ENCODE measurements at regions not wholly inside any gene's neighbourhood (a gene's known extent, or its start where the extent isn't known, plus 50 kb on each side); places are given as distances from the start of the nearest gene placed in this dataset.
"Not testable (repeated sequence)": the region's sequence is repeated elsewhere in the genome, so short reads cannot be mapped to it uniquely, and the experiment has no call there.

GRCh38 chr5:17089001-17089400 lies 128.4 kb upstream of the BASP1 start:
- DNase-seq = no peak

- DNase-seq = no peak
These were observed 127.7 kb upstream of the BASP1 start for GRCh38 chr5:17089690-17090089.

GRCh38 chr5:17090839-17091238 lies 126.6 kb upstream of the BASP1 start:
- no peak for DNase-seq

GRCh38 chr5:17094830-17095229 lies 122.6 kb upstream of the BASP1 start:
- no peak for DNase-seq

- no peak for DNase-seq
These were observed 120.3 kb upstream of the BASP1 start for GRCh38 chr5:17096952-17097695.

- no peak for DNase-seq
These were observed 117.5 kb upstream of the BASP1 start for GRCh38 chr5:17099946-17100345.

- no peak for DNase-seq
These were observed 114.0 kb upstream of the BASP1 start for GRCh38 chr5:17103461-17103860.

GRCh38 chr5:17105744-17106418 lies 111.5 kb upstream of the BASP1 start:
- no peak for DNase-seq

- DNase-seq = no peak
These were observed 110.9 kb upstream of the BASP1 start for GRCh38 chr5:17106521-17106920.

GRCh38 chr5:17112091-17112716 lies 105.2 kb upstream of the BASP1 start:
- not testable (repeated sequence) for DNase-seq

GRCh38 chr5:17113174-17113958 lies 104.1 kb upstream of the BASP1 start:
- no peak for DNase-seq

GRCh38 chr5:17114233-17114632 lies 103.2 kb upstream of the BASP1 start:
- DNase-seq = no peak

GRCh38 chr5:17114715-17115599 lies 102.5 kb upstream of the BASP1 start:
- no peak for DNase-seq

- DNase-seq = no peak
These were observed 101.6 kb upstream of the BASP1 start for GRCh38 chr5:17115855-17116254.

- DNase-seq = no peak
These were observed 98.8 kb upstream of the BASP1 start for GRCh38 chr5:17118631-17119030.

- no peak for DNase-seq
These were observed 97.2 kb upstream of the BASP1 start for GRCh38 chr5:17120209-17120608.

- no peak for DNase-seq
These were observed 95.7 kb upstream of the BASP1 start for GRCh38 chr5:17121776-17122175.

GRCh38 chr5:17123010-17123409 lies 94.4 kb upstream of the BASP1 start:
- DNase-seq = no peak

- DNase-seq = not testable (repeated sequence)
These were observed 93.7 kb upstream of the BASP1 start for GRCh38 chr5:17123773-17124172.

GRCh38 chr5:17127743-17128231 lies 89.6 kb upstream of the BASP1 start:
- no peak for DNase-seq

- no peak for DNase-seq
These were observed 88.2 kb upstream of the BASP1 start for GRCh38 chr5:17129093-17129849.

Data from NCI-H1694 (cell line).